Lung (tissue), 11 donors: ENCODE measurements at regions not wholly inside any gene's neighbourhood (a gene's known extent, or its start where the extent isn't known, plus 50 kb on each side); places are given as distances from the start of the nearest gene placed in this dataset.

Source experiments
- ATAC-seq: fragments of 200-7000 bp; cut with Tn5 transposase; one replicate; pipeline ENCODE4 v1.9.1; 2020; ENCODE audit warnings: moderate number of reproducible peaks; ENCODE audit not compliant: insufficient read depth, low FRiP score
- DNase-seq, 3 donors: peaks; one replicate each; pipeline ENCODE4 v3.0.0-alpha.2; 2013 to 2017
- H3K27ac ChIP-seq, 2 donors: one replicate each; pipeline ENCODE4 v1.5.1; 2013; ENCODE audit warnings: mild to moderate bottlenecking in 2 of 2, moderate library complexity in 2 of 2, control low read depth in 1 of 2, inconsistent platforms in 1 of 2, low read depth in 1 of 2, low read length in 1 of 2
- H3K27me3 ChIP-seq, 3 donors: one replicate each; pipeline ENCODE4 v1.5.1; 2013; ENCODE audit warnings: low read length in 2 of 3; ENCODE audit not compliant: control insufficient read depth in 3 of 3, insufficient read depth in 3 of 3
- H3K36me3 ChIP-seq, 4 donors: one replicate each; pipeline ENCODE4 v1.5.1; 2013; ENCODE audit warnings: low read length in 4 of 4, mild to moderate bottlenecking in 1 of 4, moderate library complexity in 1 of 4; ENCODE audit not compliant: control insufficient read depth in 4 of 4, insufficient read depth in 4 of 4
- H3K4me1 ChIP-seq, 5 donors: one replicate each; pipeline ENCODE4 v1.5.1; 2013; ENCODE audit warnings: low read length in 5 of 5, mild to moderate bottlenecking in 2 of 5, moderate library complexity in 1 of 5; ENCODE audit not compliant: control insufficient read depth in 5 of 5, insufficient read depth in 5 of 5
- H3K4me3 ChIP-seq: one replicate; pipeline ENCODE4 v1.5.1; 2013; ENCODE audit warnings: mild to moderate bottlenecking, control low read depth, moderate library complexity
- H3K9ac ChIP-seq, 2 donors: one replicate each; pipeline ENCODE4 v1.5.1; 2013; ENCODE audit warnings: low read length in 2 of 2, control low read depth in 1 of 2; ENCODE audit not compliant: insufficient read depth in 1 of 2
- H3K9me3 ChIP-seq, 4 donors: one replicate each; pipeline ENCODE4 v1.5.1; 2013; ENCODE audit warnings: low read length in 3 of 4, mild to moderate bottlenecking in 1 of 4, moderate library complexity in 1 of 4; ENCODE audit not compliant: control insufficient read depth in 4 of 4, insufficient read depth in 3 of 4
- WGBS, 2 donors: extraction: QIAGEN DNeasy Blood & Tissue Kit; methylation state at CpG; one replicate each; pipeline ENCODE4 v1.1.7; 2013; 5-methylcytosine and 5-hydroxymethylcytosine counted together
- TF ChIP-seq, protein P1 (sequence below): IDR thresholded peaks from 2 replicates; pipeline ENCODE4 v1.5.1; 2012; ENCODE audit warnings: mild to moderate bottlenecking; ENCODE audit errors: control extremely low read depth, extremely low read depth
- donor health status: control.
- donor health status: control.
- donor health status: Bipolar disorder and iron deficiency.
- donor health status: healthy.
- donor health status: DM: yes; HTN: yes; CAD: no.

DNA sequence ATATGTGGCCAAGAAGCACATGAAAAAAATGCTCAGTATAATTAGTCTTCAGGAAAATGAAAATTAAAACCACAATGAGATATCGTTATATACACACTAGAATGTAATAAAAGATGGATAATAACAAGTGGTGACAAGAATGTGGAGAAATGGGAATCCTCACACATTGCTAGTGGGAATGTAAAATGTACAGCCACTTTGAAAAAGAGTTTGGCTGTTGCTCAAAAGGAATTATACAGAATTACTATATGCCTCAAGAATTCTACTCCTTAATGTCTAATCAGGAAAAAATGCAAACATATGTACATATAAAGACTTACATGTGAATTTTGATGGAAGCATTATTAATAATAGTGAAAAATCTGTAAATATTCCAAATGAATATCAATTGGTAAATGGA is 102.2 kb downstream of the SPCS3 start:
- Histone ChIP-seq H3K36me3 (no peaks in the 10 kb centered on the region), H3K9me3 (no peaks in the 10 kb centered on the region), H3K4me3 (no peak overlapping the region), H3K27ac (no peak overlapping the region), H3K27me3 (no peaks in the 10 kb centered on the region), H3K4me1 (peaks cover 0 to 5% (median 0%) of the 10 kb centered on the region in 5 donors), H3K9ac (no peak overlapping the region)
- no peak for DNase-seq
- TF ChIP-seq, protein P1, sequence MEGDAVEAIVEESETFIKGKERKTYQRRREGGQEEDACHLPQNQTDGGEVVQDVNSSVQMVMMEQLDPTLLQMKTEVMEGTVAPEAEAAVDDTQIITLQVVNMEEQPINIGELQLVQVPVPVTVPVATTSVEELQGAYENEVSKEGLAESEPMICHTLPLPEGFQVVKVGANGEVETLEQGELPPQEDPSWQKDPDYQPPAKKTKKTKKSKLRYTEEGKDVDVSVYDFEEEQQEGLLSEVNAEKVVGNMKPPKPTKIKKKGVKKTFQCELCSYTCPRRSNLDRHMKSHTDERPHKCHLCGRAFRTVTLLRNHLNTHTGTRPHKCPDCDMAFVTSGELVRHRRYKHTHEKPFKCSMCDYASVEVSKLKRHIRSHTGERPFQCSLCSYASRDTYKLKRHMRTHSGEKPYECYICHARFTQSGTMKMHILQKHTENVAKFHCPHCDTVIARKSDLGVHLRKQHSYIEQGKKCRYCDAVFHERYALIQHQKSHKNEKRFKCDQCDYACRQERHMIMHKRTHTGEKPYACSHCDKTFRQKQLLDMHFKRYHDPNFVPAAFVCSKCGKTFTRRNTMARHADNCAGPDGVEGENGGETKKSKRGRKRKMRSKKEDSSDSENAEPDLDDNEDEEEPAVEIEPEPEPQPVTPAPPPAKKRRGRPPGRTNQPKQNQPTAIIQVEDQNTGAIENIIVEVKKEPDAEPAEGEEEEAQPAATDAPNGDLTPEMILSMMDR, result no peak
- no peak for ATAC-seq
- WGBS, 2 donors, result 85 to 88% methylated on average over 1 of the region's 1 CpG

DNA sequence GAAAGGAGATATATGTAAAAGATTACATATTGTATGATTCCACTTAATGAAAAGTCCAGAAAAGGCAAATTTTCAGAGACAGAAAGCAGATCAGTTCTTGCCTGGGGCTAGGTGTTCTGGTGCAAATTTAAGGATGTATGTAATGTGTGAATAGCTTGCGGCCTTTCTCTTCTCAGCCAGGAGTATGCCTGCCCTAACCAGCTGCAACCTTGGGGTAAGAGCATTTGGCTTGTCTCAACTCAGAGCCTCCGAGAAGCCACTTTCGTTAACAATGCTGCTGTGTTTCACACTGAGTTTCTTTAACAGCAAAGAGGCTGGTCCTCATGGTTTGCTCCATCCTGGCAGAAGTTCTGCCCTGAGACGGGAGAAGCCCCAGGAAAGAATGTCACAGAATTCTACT is 102.7 kb downstream of the SPCS3 start:
- peaks cover 0 to 5% (median 0%) of the 10 kb centered on the region in 5 donors for H3K4me1 ChIP-seq
- no peak for DNase-seq
- no peak overlapping the region for H3K9ac ChIP-seq
- H3K9me3 ChIP-seq, result no peaks in the 10 kb centered on the region
- 76 to 90% methylated on average over 4 of the region's 4 CpGs for WGBS, 2 donors
- no peaks in the 10 kb centered on the region for H3K36me3 ChIP-seq
- no peaks in the 10 kb centered on the region for H3K27me3 ChIP-seq
- TF ChIP-seq, protein P1, result no peak
- ATAC-seq, result no peak
- H3K4me3 ChIP-seq, result no peak overlapping the region
- no peak overlapping the region for H3K27ac ChIP-seq

DNA sequence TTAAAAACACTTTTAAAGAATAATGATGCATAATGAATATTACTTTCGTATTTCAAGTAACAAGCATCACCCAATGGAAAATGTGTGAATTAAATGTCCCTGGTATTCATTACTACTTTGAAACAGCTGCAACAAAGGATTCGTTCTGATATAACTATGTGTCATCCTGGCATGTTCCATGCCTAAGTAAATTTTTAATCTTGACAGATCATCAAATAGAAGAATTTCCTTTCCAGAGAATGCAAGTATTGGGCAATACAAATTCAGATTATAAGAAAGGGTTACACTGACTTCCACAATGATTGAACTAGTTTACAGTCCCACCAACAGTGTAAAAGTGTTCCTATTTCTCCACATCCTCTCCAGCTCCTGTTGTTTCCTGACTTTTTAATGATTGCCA is 105.3 kb downstream of the SPCS3 start:
- H3K27ac ChIP-seq, result no peak overlapping the region
- no peak overlapping the region for H3K4me3 ChIP-seq
- no peak for ATAC-seq
- no peaks in the 10 kb centered on the region for H3K36me3 ChIP-seq
- DNase-seq, result no peak
- TF ChIP-seq, protein P1, result no peak
- H3K9me3 ChIP-seq, result no peaks in the 10 kb centered on the region
- H3K4me1 ChIP-seq, result peaks cover 0 to 5% (median 0%) of the 10 kb centered on the region in 5 donors
- 68 to 85% methylated on average over 2 of the region's 2 CpGs for WGBS, 2 donors
- H3K27me3 ChIP-seq, result no peaks in the 10 kb centered on the region
- H3K9ac ChIP-seq, result no peak overlapping the region

DNA sequence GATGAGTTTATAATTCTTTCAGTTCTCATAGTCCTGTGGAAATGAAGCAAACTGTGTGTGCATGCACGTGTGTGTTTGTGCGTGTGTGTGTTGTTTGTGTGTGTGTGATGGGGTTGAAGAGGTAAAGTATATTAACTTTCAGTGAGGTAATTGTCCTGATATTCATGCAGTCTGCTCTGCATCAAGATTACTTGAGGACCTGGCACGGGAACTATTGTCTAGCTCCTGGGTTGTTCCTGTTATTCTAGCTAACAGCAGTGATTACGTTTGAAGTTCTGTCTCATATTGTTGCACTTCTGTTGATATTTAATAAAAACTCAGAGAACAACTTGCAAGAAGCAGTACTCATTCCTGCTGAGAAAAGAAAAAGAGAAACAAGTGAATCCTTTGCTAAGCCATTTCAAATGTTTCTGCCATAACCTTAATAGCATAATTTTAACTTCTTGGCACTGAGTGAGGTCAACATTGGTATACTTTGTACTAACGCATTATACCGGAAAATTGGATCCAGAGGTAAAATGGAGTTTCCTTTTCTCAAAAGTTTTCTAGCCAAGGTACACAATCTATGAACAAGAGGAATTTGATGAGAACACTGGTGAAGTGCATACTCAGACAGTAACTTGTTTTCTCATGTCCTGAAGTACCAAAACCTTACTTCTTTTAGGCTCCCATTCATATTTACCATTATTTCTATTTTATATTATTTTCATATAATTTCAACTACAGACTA is 113.2 kb downstream of the SPCS3 start:
- WGBS, 2 donors, result 54 to 64% methylated on average over 6 of the region's 6 CpGs
- H3K4me3 ChIP-seq, result no peak overlapping the region
- no peaks in the 10 kb centered on the region for H3K36me3 ChIP-seq
- H3K9me3 ChIP-seq, result no peaks in the 10 kb centered on the region
- no peak overlapping the region for H3K9ac ChIP-seq
- DNase-seq (no peak), ATAC-seq (no peak)
- no peak overlapping the region for H3K27ac ChIP-seq
- TF ChIP-seq, protein P1, result no peak
- no peaks in the 10 kb centered on the region for H3K27me3 ChIP-seq
- no peaks in the 10 kb centered on the region for H3K4me1 ChIP-seq
